ENCODE measurements at regions not wholly inside any gene's neighbourhood (a gene's known extent, or its start where the extent isn't known, plus 50 kb on each side); places are given as distances from the start of the nearest gene placed in this dataset.
"Not testable (repeated sequence)": the region's sequence is repeated elsewhere in the genome, so short reads cannot be mapped to it uniquely, and the experiment has no call there.

GRCh38 chr17:72366626-72367025 is 245.8 kb downstream of the SOX9 start:
- DNase-seq = no peak

GRCh38 chr17:72368191-72368590 is 247.4 kb downstream of the SOX9 start:
- no peak for DNase-seq

- DNase-seq = no peak
Observed at GRCh38 chr17:72369366-72369765, 248.5 kb downstream of the SOX9 start.

GRCh38 chr17:72370819-72371218 is 250.0 kb downstream of the SOX9 start:
- DNase-seq = no peak

GRCh38 chr17:72372185-72372584 is 251.4 kb downstream of the SOX9 start:
- no peak for DNase-seq

GRCh38 chr17:72373910-72374741 is 253.3 kb downstream of the SOX9 start:
- no peak for DNase-seq

- DNase-seq = no peak
Observed at GRCh38 chr17:72376526-72377345, 255.9 kb downstream of the SOX9 start.

- DNase-seq = no peak
Observed at GRCh38 chr17:72378414-72379390, 257.9 kb downstream of the SOX9 start.

GRCh38 chr17:72379516-72379915 is 258.7 kb downstream of the SOX9 start:
- no peak for DNase-seq

GRCh38 chr17:72380120-72380519 is 259.3 kb downstream of the SOX9 start:
- no peak for DNase-seq

GRCh38 chr17:72380737-72381136 is 259.9 kb downstream of the SOX9 start:
- DNase-seq = no peak

- no peak for DNase-seq
Observed at GRCh38 chr17:72381597-72382397, 261.0 kb downstream of the SOX9 start.

- DNase-seq = no peak
Observed at GRCh38 chr17:72382971-72383722, 262.3 kb downstream of the SOX9 start.

- no peak for DNase-seq
Observed at GRCh38 chr17:72385475-72385874, 264.7 kb downstream of the SOX9 start.

- DNase-seq = not testable (repeated sequence)
Observed at GRCh38 chr17:72386173-72386572, 265.4 kb downstream of the SOX9 start.

- no peak for DNase-seq
Observed at GRCh38 chr17:72386619-72387237, 265.9 kb downstream of the SOX9 start.

- DNase-seq = no peak
Observed at GRCh38 chr17:72387487-72387886, 266.7 kb downstream of the SOX9 start.

GRCh38 chr17:72387969-72388368 is 267.1 kb downstream of the SOX9 start:
- DNase-seq = no peak

- no peak for DNase-seq
Observed at GRCh38 chr17:72388765-72389473, 268.1 kb downstream of the SOX9 start.

Data from occipital lobe (tissue), 1 donor.